Cardiac muscle cell (in vitro differentiated cells and primary cell): ENCODE measurements at regions not wholly inside any gene's neighbourhood (a gene's known extent, or its start where the extent isn't known, plus 50 kb on each side); places are given as distances from the start of the nearest gene placed in this dataset.

ENCODE experiments used
- DNase-seq, 2 donors: peaks; one replicate each; pipeline versions ENCODE4 v3.0.0 to v3.0.0-alpha.2; 2010 to 2017; ENCODE audit warnings: low read depth in 1 of 2, low spot score in 1 of 2
- H3K27ac ChIP-seq: fragments of 200-600 bp; sonication (generic); 2 replicates; pipeline ENCODE4 v1.5.1; 2016
- H3K27me3 ChIP-seq: fragments of 200-600 bp; sonication (generic); 2 replicates; pipeline ENCODE4 v1.6.0; 2016; ENCODE audit warnings: control low read depth
- H3K36me3 ChIP-seq: fragments of 200-600 bp; sonication (generic); 2 replicates; pipeline ENCODE4 v1.5.1; 2016; ENCODE audit warnings: control low read depth
- H3K4me1 ChIP-seq: fragments of 200-600 bp; sonication (generic); 2 replicates; pipeline ENCODE4 v1.8.1; 2017; ENCODE audit warnings: low read depth, mild to moderate bottlenecking, mixed run types
- H3K4me3 ChIP-seq: fragments of 200-600 bp; sonication (generic); 2 replicates; pipeline ENCODE4 v1.5.1; 2016; ENCODE audit warnings: mild to moderate bottlenecking
- H3K9me3 ChIP-seq: fragments of 200-600 bp; sonication (generic); 2 replicates; pipeline ENCODE4 v1.5.1; 2017; ENCODE audit warnings: low read depth, mild to moderate bottlenecking, control low read depth
- CTCF ChIP-seq: IDR thresholded peaks from 2 replicates; pipeline ENCODE4 v1.5.1; 2012; ENCODE audit warnings: low read depth, mild to moderate bottlenecking, low read length

DNA sequence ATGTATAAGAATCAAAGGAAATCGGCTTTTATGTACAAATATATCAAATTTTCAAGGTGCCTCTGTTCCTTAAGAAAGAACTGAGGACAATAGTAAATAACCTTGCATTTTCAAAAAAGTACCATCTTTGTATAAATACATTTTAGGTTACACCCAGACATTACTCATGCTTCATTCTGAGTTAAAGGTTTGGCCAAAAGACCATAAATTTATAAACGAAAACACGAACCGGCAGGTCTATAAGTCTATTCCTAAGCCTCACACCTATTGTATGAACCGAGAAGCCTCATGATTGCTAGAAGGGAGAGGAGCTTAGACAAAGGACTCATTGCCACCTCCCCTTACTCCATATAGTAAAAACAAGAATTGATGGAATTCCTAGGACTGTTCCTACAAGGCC lies 94.6 kb upstream of the PSMD7 start:
- Histone ChIP-seq H3K27ac (no peak overlapping the region), H3K4me1 (no peaks in the 10 kb centered on the region), H3K27me3 (no peaks in the 10 kb centered on the region), H3K36me3 (no peaks in the 10 kb centered on the region), H3K4me3 (no peak overlapping the region), H3K9me3 (no peaks in the 10 kb centered on the region)
- no peak for TF ChIP-seq CTCF
- DNase-seq, result no peak

DNA sequence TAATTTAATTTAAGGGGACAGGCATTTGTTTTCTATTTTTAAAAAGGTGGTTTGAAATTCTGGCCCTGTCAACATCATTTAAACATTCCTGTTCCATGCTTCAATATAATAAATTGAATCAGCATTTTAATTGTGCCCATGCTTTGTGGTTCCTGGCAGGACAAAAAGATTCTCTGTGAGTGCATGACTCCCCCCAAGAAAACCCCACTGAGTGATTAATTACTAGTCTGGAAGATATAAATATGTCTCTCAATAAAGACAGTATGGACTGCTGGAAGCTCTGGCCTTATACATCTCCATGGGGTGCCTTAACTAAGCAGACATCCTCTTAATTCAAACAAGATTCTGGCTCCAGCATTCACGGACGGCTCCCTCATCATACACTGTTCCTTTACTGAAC lies 95.0 kb upstream of the PSMD7 start:
- Histone ChIP-seq H3K27me3 (no peaks in the 10 kb centered on the region), H3K36me3 (no peaks in the 10 kb centered on the region), H3K9me3 (no peaks in the 10 kb centered on the region), H3K4me3 (no peak overlapping the region), H3K27ac (no peak overlapping the region), H3K4me1 (no peaks in the 10 kb centered on the region)
- no peak for DNase-seq
- no peak for TF ChIP-seq CTCF

DNA sequence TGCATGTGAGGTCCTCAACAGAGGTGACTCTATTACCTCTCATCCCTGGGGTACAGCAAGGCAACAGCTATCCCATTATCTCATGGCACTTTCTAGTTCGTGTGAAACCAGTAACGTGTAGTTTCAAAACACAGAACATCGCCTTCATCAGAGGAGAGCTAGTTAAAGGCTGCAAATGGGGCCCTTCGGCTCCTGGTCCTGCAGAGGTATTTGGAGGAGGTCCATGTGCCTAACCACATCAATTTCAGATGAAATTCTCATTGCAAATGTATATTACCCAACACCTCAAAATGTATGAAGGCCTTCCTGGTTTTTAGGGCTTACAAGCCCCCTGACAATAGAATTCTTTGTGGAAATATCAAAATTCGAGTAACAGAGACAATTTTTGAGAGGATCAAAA lies 95.7 kb upstream of the PSMD7 start:
- no peaks in the 10 kb centered on the region for H3K36me3 ChIP-seq
- DNase-seq, result no peak
- no peaks in the 10 kb centered on the region for H3K27me3 ChIP-seq
- H3K4me3 ChIP-seq, result no peak overlapping the region
- TF ChIP-seq CTCF, result no peak
- no peaks in the 10 kb centered on the region for H3K4me1 ChIP-seq
- H3K9me3 ChIP-seq, result no peaks in the 10 kb centered on the region
- H3K27ac ChIP-seq, result no peak overlapping the region

DNA sequence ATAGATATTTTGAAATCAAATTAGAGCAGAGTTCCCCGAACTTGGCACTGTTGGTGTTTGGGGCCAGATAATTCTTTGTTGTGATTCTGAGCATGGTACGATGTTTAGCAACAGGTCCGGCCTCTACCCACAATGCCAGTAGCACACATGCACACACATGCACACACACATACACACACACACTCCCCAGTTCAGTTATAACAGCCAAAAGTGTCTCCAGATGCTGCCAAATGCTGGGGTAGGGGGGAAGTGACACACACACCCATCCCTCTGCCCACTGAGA lies 96.8 kb upstream of the PSMD7 start:
- no peaks in the 10 kb centered on the region for H3K27me3 ChIP-seq
- no peaks in the 10 kb centered on the region for H3K36me3 ChIP-seq
- no peaks in the 10 kb centered on the region for H3K4me1 ChIP-seq
- H3K9me3 ChIP-seq, result no peaks in the 10 kb centered on the region
- no peak overlapping the region for H3K4me3 ChIP-seq
- no peak for TF ChIP-seq CTCF
- no peak for DNase-seq
- no peak overlapping the region for H3K27ac ChIP-seq

DNA sequence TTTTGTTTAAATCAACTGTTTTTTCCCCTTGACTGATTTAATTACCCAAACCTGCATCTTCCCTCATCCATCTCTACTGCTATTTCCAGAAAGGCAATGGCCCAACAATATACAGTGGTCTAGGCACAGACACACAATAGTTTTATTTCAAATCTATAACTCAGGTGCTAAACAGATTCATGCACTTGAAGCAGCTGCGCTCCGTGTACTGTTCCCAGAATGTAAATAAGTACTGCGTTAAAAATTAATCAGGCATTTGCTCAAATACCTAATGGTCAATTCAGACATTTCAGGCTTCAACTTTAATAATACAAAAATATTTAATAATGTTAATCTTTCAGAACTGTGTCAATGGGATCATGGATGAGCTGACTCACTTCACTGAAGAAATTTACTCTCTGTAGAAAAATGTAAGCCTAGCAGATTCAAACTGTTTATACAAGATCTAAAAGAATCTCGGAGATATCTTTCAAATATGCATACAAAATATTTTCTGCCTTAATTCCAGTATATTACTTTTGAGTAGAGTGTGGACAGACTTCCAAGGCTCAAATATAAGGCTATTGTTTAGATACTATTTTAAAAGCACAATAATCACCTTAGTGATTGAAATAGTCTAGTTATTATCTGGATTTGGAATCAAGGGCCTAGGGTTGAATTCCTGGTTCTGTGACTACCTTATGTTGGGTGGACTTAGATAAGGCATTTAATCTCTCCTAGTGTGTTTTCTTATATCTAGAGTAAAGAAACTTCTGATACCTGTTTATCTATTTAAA lies 97.4 kb upstream of the PSMD7 start:
- Histone ChIP-seq H3K4me3 (no peak overlapping the region), H3K9me3 (no peaks in the 10 kb centered on the region), H3K27me3 (no peaks in the 10 kb centered on the region), H3K36me3 (no peaks in the 10 kb centered on the region), H3K4me1 (no peaks in the 10 kb centered on the region), H3K27ac (no peak overlapping the region)
- TF ChIP-seq CTCF, result no peak
- DNase-seq, result no peak
